ENCODE measurements at regions not wholly inside any gene's neighbourhood (a gene's known extent, or its start where the extent isn't known, plus 50 kb on each side); places are given as distances from the start of the nearest gene placed in this dataset.
"Not testable (repeated sequence)": the region's sequence is repeated elsewhere in the genome, so short reads cannot be mapped to it uniquely, and the experiment has no call there.

DNA sequence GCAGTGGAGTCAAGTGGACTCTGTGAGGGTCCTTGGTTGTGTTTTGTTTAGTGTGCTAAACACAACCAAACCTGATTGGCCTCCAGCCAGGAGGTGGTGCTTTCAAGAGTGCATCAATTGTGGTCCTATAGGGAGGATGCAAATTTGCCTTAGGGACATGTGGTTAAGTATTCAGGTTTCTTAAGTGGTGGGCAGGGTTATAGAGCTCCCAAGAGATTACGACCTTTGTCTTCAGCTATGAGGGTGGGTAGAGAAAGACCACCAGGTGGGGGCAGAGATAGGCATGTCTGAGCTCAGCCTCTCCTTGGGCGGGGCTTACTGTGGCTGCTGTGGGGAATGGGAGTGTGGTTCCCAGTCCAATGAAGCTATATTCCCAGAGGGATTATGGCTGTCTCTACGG is 186.6 kb downstream of the SQOR start:
- TF ChIP-seq POLR2A (IDR thresholded peaks at IDR 0.05): no peak
- TF ChIP-seq, protein P1, sequence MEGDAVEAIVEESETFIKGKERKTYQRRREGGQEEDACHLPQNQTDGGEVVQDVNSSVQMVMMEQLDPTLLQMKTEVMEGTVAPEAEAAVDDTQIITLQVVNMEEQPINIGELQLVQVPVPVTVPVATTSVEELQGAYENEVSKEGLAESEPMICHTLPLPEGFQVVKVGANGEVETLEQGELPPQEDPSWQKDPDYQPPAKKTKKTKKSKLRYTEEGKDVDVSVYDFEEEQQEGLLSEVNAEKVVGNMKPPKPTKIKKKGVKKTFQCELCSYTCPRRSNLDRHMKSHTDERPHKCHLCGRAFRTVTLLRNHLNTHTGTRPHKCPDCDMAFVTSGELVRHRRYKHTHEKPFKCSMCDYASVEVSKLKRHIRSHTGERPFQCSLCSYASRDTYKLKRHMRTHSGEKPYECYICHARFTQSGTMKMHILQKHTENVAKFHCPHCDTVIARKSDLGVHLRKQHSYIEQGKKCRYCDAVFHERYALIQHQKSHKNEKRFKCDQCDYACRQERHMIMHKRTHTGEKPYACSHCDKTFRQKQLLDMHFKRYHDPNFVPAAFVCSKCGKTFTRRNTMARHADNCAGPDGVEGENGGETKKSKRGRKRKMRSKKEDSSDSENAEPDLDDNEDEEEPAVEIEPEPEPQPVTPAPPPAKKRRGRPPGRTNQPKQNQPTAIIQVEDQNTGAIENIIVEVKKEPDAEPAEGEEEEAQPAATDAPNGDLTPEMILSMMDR (IDR thresholded peaks at IDR 0.05): no peak
- no peak overlapping the region for H3K4me3 ChIP-seq
- no peaks in the 10 kb centered on the region for H3K27me3 ChIP-seq
- H3K27ac ChIP-seq: no peak overlapping the region
- no peaks in the 10 kb centered on the region for H3K4me1 ChIP-seq (replicated peaks in 1 of 2)
- intact Hi-C loops (cut with DNase I): no loop called here
- 69 to 88% (median 75%) methylated on average over 3 of the region's 3 CpGs for WGBS, 4 donors
- DNase-seq: no peak
- no peaks in the 10 kb centered on the region for H3K9me3 ChIP-seq (replicated peaks in 1 of 3)
- no peaks in the 10 kb centered on the region for H3K36me3 ChIP-seq (replicated peaks in 1 of 2)

DNA sequence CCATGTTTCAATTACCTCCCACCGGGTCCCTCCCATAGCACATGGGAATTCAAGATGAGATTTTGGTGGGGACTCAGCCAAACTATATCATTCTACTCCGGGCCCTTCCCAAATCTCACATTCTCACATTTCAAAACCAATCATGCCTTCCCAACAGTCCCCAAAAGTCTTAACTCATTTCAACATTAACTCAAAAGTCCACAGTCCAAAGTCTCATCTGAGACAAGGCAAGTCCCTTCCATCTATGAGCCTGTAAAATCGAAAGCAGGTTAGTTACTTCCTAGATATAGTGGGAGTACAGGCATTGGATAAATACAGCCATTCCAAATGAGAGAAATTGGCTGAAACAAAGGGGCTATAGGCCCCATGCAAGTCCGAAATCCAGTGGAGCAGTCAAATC is 188.1 kb downstream of the SQOR start:
- H3K27ac ChIP-seq; DNase-seq; H3K9me3 ChIP-seq (replicated peaks in 1 of 3); H3K27me3 ChIP-seq; intact Hi-C loops (cut with DNase I); H3K4me1 ChIP-seq (replicated peaks in 1 of 2); H3K4me3 ChIP-seq; H3K36me3 ChIP-seq (replicated peaks in 1 of 2): not testable (repeated sequence)
- 70 to 74% (median 72%) methylated on average over 4 of the region's 4 CpGs for WGBS, 4 donors

DNA sequence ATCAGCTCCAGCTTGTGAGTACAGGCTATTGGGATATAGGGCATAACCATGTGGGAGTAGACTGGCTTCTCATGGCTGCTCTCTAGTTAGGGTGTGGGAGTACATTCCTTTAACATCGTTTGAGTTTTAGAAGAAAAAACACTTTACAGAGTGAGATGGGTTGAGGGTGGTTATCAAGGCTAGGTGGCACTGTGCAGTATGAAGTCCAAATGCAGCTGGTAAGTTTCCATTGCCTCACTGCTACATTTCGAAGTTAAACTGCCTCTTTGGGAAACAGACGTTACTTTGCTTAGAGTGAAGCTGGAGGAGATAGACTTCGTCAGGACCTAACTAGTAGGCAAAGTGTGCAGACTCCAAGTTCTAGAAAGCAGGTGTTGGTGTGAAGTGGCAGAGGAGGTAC is 192.4 kb downstream of the SQOR start:
- no peak for DNase-seq
- intact Hi-C loops (cut with DNase I): no loop called here
- no peaks in the 10 kb centered on the region for H3K9me3 ChIP-seq (replicated peaks in 1 of 3)
- no peaks in the 10 kb centered on the region for H3K36me3 ChIP-seq (replicated peaks in 1 of 2)
- no peaks in the 10 kb centered on the region for H3K27me3 ChIP-seq
- H3K4me1 ChIP-seq (replicated peaks in 1 of 2): no peaks in the 10 kb centered on the region
- TF ChIP-seq, protein P1 (IDR thresholded peaks at IDR 0.05): no peak
- TF ChIP-seq POLR2A (IDR thresholded peaks at IDR 0.05): no peak
- no peak overlapping the region for H3K4me3 ChIP-seq
- 46 to 53% (median 50%) methylated on average over 4 of the region's 4 CpGs for WGBS, 4 donors
- H3K27ac ChIP-seq: no peak overlapping the region

DNA sequence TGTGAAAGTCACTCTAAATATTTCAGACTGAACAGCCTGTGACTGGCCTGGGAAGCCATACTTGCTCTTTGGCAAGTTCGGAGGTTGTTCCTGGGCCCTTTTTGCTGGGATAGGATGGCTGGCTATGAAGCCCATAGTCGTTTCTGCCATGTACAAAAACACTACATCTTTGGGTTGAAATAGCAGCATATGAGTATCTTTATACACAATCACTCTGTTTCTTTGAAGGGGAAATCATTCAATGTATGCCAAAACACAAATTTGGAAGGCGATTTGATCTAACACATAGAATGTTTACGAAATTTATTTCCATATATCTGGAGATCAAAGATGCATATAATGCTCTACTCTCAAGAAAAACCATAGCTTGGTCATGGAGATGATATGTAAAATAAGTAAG is 192.9 kb downstream of the SQOR start:
- no peaks in the 10 kb centered on the region for H3K4me1 ChIP-seq (replicated peaks in 1 of 2)
- H3K4me3 ChIP-seq: no peak overlapping the region
- intact Hi-C loops (cut with DNase I): no loop called here
- no peaks in the 10 kb centered on the region for H3K36me3 ChIP-seq (replicated peaks in 1 of 2)
- TF ChIP-seq, protein P1 (IDR thresholded peaks at IDR 0.05): no peak
- TF ChIP-seq POLR2A (IDR thresholded peaks at IDR 0.05): no peak
- no peak overlapping the region for H3K27ac ChIP-seq
- no peak for DNase-seq
- H3K9me3 ChIP-seq (replicated peaks in 1 of 3): no peaks in the 10 kb centered on the region
- no peaks in the 10 kb centered on the region for H3K27me3 ChIP-seq
- 62 to 76% (median 66%) methylated on average over 4 of the region's 4 CpGs for WGBS, 4 donors

DNA sequence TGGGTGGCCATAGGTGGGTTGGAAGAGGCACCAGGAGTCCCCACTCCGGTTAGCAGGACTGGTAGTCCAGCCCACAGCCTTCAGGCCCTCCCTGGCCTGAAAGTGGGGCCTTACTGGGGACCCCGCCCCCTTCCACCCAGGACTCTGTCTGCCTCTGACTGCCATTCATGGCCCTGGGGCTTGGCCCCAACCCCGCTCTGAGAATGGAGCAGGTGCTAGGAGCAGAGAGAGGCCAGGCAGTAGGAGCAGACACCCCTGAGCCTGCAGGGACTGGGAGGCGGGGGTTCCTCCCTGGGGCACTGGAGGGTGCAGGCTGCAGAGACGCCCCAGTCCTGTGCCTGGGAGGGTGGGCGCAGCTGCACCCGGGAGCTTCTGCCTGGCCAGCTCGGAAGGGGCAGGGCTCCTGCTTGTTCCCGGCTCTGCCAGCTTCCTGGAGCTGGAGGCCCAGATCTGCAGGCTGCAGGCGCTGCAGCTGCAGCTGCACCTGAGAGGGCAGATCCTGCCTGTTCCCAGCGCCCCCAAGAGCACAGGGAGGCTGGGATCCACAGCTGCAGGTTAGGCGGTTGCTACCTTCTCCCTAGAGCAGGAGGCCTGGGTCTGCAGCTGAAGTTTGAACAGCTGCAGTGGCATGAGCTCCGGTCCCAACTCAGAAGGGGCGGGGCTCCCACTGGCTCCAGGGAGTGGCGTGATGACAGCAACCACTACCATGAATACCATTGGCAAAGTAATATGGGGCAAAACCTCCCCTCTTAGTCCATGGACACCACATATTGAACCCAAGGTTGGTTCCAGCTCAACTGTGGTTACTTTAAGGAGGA is 194.7 kb downstream of the SQOR start:
- H3K9me3 ChIP-seq (replicated peaks in 1 of 3): no peaks in the 10 kb centered on the region
- no peaks in the 10 kb centered on the region for H3K36me3 ChIP-seq (replicated peaks in 1 of 2)
- intact Hi-C loops (cut with DNase I): no loop called here
- no peak overlapping the region for H3K27ac ChIP-seq
- H3K27me3 ChIP-seq: no peaks in the 10 kb centered on the region
- TF ChIP-seq POLR2A (IDR thresholded peaks at IDR 0.05): no peak
- TF ChIP-seq, protein P1 (IDR thresholded peaks at IDR 0.05): no peak
- H3K4me3 ChIP-seq: no peak overlapping the region
- no peak for DNase-seq
- H3K4me1 ChIP-seq (replicated peaks in 1 of 2): no peaks in the 10 kb centered on the region
- WGBS, 4 donors: 78 to 93% (median 82%) methylated on average over 2 to 15 of the region's 15 CpGs

All from adrenal gland (tissue), 9 donors.